ENCODE measurements at regions not wholly inside any gene's neighbourhood (a gene's known extent, or its start where the extent isn't known, plus 50 kb on each side); places are given as distances from the start of the nearest gene placed in this dataset.
A peak's percentile ranks its signal among the peaks of the same experiment; 100 is the strongest.

DNA sequence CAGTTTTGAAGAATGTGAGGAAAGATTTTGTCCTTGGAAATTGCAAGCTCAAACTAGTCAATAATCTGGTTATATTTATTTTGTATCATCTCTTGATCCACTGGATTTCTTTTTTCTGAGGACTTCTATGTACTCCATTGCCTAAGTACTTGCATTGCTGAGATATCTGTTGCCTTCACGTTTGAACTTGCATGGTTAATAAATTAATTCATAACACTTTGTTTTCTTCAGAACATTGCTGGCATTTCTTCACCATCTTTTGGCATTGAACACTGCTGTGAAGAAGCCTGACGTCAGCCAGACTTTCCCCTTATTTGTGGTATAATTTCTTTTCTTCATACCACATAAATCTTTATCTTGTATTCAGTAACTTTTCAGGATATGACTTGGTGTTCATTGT, 246.0 kb upstream of the KIF2A start:
- no peaks in the 10 kb centered on the region for H3K9me3 ChIP-seq
- ATAC-seq (no peak), FAIRE-seq (no peak), DNase-seq (ENCODE audit: low read depth in 1 of 2, low spot score in 1 of 2) (no peak)
- ChIA-PET CTCF (no interaction called here), POLR2A (no interaction called here)
- WGBS (ENCODE audit: missing lambda C conversion rate) = 9% methylated on average over 2 of the region's 2 CpGs
- TF ChIP-seq RFX5 (IDR thresholded peaks at IDR 0.05) (no peak), MAFK (IDR thresholded peaks at IDR 0.05; ENCODE audit: partially characterized antibody) (peak; percentile 16)
- H3K4me1 ChIP-seq = no peaks in the 10 kb centered on the region
- no peak overlapping the region for H3K4me2 ChIP-seq
- no peak overlapping the region for H3K27ac ChIP-seq
- no peak overlapping the region for H3K4me3 ChIP-seq

DNA sequence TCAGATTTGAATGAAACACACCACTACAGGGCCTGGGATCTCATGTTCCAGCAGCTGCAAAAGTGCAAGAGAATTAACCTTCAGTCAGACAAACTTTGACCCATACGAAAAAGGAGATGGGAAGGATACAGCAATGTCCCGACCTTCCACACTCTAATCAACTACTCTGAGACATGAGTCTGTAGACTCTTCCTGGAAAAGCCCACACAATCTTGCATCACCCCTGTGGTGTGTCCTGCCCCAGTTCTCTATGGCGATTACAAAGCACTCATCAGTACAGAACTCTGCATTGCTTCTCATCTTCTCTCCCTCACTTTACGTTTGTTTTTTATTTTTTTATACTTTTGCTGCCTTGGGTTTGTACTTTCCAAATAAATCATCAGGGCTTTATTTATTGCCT, 241.0 kb upstream of the KIF2A start:
- Histone ChIP-seq H3K4me1 (no peaks in the 10 kb centered on the region), H3K27ac (no peak overlapping the region), H3K9me3 (no peaks in the 10 kb centered on the region), H3K4me2 (no peak overlapping the region), H3K4me3 (no peak overlapping the region)
- ChIA-PET POLR2A (no interaction called here), CTCF (no interaction called here)
- ATAC-seq (no peak), DNase-seq (ENCODE audit: low read depth in 1 of 2, low spot score in 1 of 2) (no peak), FAIRE-seq (no peak)
- TF ChIP-seq, protein P1, sequence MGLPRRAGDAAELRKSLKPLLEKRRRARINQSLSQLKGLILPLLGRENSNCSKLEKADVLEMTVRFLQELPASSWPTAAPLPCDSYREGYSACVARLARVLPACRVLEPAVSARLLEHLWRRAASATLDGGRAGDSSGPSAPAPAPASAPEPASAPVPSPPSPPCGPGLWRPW (IDR thresholded peaks at IDR 0.05) = no peak
- no peak for TF ChIP-seq RFX5 (IDR thresholded peaks at IDR 0.05)
- TF ChIP-seq HOXB13 (CRISPR knock-in tag; IDR thresholded peaks at IDR 0.05; ENCODE audit: low read depth) = no peak
- no peak for TF ChIP-seq RNF2 (IDR thresholded peaks at IDR 0.05; ENCODE audit: borderline replicate concordance, low read depth)
- no peak for TF ChIP-seq MYC (IDR thresholded peaks at IDR 0.05; ENCODE audit: borderline replicate concordance, low read length)
- TF ChIP-seq, protein P2, sequence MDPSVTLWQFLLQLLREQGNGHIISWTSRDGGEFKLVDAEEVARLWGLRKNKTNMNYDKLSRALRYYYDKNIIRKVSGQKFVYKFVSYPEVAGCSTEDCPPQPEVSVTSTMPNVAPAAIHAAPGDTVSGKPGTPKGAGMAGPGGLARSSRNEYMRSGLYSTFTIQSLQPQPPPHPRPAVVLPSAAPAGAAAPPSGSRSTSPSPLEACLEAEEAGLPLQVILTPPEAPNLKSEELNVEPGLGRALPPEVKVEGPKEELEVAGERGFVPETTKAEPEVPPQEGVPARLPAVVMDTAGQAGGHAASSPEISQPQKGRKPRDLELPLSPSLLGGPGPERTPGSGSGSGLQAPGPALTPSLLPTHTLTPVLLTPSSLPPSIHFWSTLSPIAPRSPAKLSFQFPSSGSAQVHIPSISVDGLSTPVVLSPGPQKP (IDR thresholded peaks at IDR 0.05; ENCODE audit: low read depth, low read length) = no peak
- TF ChIP-seq, protein P3, sequence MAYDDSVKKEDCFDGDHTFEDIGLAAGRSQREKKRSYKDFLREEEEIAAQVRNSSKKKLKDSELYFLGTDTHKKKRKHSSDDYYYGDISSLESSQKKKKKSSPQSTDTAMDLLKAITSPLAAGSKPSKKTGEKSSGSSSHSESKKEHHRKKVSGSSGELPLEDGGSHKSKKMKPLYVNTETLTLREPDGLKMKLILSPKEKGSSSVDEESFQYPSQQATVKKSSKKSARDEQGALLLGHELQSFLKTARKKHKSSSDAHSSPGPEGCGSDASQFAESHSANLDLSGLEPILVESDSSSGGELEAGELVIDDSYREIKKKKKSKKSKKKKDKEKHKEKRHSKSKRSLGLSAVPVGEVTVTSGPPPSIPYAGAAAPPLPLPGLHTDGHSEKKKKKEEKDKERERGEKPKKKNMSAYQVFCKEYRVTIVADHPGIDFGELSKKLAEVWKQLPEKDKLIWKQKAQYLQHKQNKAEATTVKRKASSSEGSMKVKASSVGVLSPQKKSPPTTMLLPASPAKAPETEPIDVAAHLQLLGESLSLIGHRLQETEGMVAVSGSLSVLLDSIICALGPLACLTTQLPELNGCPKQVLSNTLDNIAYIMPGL (CRISPR knock-in tag; IDR thresholded peaks at IDR 0.05; ENCODE audit: borderline replicate concordance) = no peak
- TF ChIP-seq SREBF2 (IDR thresholded peaks at IDR 0.05) = no peak
- TF ChIP-seq TP53 (CRISPR knock-in tag; IDR thresholded peaks at IDR 0.05) = no peak
- TF ChIP-seq, protein P4, sequence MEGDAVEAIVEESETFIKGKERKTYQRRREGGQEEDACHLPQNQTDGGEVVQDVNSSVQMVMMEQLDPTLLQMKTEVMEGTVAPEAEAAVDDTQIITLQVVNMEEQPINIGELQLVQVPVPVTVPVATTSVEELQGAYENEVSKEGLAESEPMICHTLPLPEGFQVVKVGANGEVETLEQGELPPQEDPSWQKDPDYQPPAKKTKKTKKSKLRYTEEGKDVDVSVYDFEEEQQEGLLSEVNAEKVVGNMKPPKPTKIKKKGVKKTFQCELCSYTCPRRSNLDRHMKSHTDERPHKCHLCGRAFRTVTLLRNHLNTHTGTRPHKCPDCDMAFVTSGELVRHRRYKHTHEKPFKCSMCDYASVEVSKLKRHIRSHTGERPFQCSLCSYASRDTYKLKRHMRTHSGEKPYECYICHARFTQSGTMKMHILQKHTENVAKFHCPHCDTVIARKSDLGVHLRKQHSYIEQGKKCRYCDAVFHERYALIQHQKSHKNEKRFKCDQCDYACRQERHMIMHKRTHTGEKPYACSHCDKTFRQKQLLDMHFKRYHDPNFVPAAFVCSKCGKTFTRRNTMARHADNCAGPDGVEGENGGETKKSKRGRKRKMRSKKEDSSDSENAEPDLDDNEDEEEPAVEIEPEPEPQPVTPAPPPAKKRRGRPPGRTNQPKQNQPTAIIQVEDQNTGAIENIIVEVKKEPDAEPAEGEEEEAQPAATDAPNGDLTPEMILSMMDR (IDR thresholded peaks at IDR 0.05) = no peak
- TF ChIP-seq MAZ (IDR thresholded peaks at IDR 0.05; ENCODE audit: borderline replicate concordance, low read depth, low read length) = no peak
- TF ChIP-seq KDM1A (IDR thresholded peaks at IDR 0.05; ENCODE audit: low read depth) = no peak
- no peak for TF ChIP-seq ZC3H11A (IDR thresholded peaks at IDR 0.05)
- TF ChIP-seq, protein P5, sequence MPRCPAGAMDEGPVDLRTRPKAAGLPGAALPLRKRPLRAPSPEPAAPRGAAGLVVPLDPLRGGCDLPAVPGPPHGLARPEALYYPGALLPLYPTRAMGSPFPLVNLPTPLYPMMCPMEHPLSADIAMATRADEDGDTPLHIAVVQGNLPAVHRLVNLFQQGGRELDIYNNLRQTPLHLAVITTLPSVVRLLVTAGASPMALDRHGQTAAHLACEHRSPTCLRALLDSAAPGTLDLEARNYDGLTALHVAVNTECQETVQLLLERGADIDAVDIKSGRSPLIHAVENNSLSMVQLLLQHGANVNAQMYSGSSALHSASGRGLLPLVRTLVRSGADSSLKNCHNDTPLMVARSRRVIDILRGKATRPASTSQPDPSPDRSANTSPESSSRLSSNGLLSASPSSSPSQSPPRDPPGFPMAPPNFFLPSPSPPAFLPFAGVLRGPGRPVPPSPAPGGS (IDR thresholded peaks at IDR 0.05) = no peak
- TF ChIP-seq SMC3 (IDR thresholded peaks at IDR 0.05) = no peak
- 2% methylated on average over 4 of the region's 4 CpGs for WGBS (ENCODE audit: missing lambda C conversion rate)

DNA sequence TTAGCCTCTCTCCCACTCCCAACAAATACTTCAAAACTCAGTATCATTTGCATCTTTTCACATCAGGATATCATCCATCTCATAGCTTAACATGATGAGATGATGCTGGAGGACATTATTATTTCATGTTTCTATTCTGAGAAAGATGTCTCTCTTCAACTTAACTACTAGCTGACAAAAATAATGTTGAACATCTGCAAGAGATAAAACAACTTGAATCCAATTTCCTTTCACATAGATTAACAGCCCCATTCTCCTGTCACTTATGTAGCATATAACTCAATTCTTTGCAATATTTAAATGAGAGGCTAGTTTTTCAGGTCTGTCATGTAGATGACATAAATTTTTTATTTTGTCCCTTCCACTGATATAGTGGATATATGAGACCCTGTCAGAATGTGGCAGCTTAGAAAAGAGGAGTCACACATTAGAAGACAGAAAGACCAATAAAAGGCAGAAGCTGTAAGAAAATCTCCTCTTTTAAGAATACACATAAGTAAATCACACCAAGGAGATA, 239.2 kb upstream of the KIF2A start:
- ATAC-seq = no peak
- ChIA-PET POLR2A (no interaction called here), CTCF (no interaction called here)
- TF ChIP-seq, protein P3 (CRISPR knock-in tag; IDR thresholded peaks at IDR 0.05; ENCODE audit: borderline replicate concordance) = no peak
- TF ChIP-seq SMC3 (IDR thresholded peaks at IDR 0.05) (no peak), CEBPB (IDR thresholded peaks at IDR 0.05) (no peak), MYC (IDR thresholded peaks at IDR 0.05; ENCODE audit: borderline replicate concordance, low read length) (no peak), CBX2 (IDR thresholded peaks at IDR 0.05; ENCODE audit: borderline replicate concordance, low read depth) (no peak), FOSL2 (IDR thresholded peaks at IDR 0.05) (no peak), FOSL2 (CRISPR knock-in tag; IDR thresholded peaks at IDR 0.05) (no peak), HEYL (CRISPR knock-in tag; IDR thresholded peaks at IDR 0.05) (no peak), CHD4 (IDR thresholded peaks at IDR 0.05; ENCODE audit: borderline replicate concordance) (no peak), EHF (CRISPR knock-in tag; IDR thresholded peaks at IDR 0.05) (no peak), JUN (IDR thresholded peaks at IDR 0.05) (no peak), EP300 (IDR thresholded peaks at IDR 0.05) (no peak)
- TF ChIP-seq, protein P2 (IDR thresholded peaks at IDR 0.05; ENCODE audit: low read depth, low read length) = no peak
- H3K4me2 ChIP-seq = no peak overlapping the region
- no peaks in the 10 kb centered on the region for H3K4me1 ChIP-seq
- FAIRE-seq = no peak
- H3K9me3 ChIP-seq = no peaks in the 10 kb centered on the region
- no peak overlapping the region for H3K4me3 ChIP-seq
- no peak overlapping the region for H3K27ac ChIP-seq
- no peak for DNase-seq (ENCODE audit: low read depth in 1 of 2, low spot score in 1 of 2)
